ENCODE measurements at regions not wholly inside any gene's neighbourhood (a gene's known extent, or its start where the extent isn't known, plus 50 kb on each side); places are given as distances from the start of the nearest gene placed in this dataset.

GRCh38 chr5:73256012-73256411, 83.0 kb downstream of the TMEM174 start:
- no peak for DNase-seq (ENCODE audit: extremely low spot score, unreplicated experiment)
- Mint-ChIP-seq H3K9me3 (peaks cover 11% of the 10 kb centered on the region), H3K36me3 (no peaks in the 10 kb centered on the region), H3K4me3 (no peak overlapping the region), H3K27ac (no peak overlapping the region), H3K27me3 (peaks cover 36% of the 10 kb centered on the region), H3K4me1 (ENCODE audit: unreplicated experiment) (peaks cover 7% of the 10 kb centered on the region)
- TF ChIP-seq CTCF (conservative IDR thresholded peaks at IDR 0.05) = no peak

GRCh38 chr5:73254642-73255041, 81.6 kb downstream of the TMEM174 start:
- DNase-seq (ENCODE audit: extremely low spot score, unreplicated experiment) = no peak
- Mint-ChIP-seq H3K9me3 (peaks cover 11% of the 10 kb centered on the region), H3K4me1 (ENCODE audit: unreplicated experiment) (peaks cover 7% of the 10 kb centered on the region), H3K27ac (no peak overlapping the region), H3K36me3 (no peaks in the 10 kb centered on the region), H3K4me3 (no peak overlapping the region), H3K27me3 (peaks cover 48% of the 10 kb centered on the region)
- TF ChIP-seq CTCF (conservative IDR thresholded peaks at IDR 0.05) = no peak

GRCh38 chr5:73253047-73253660, 80.2 kb downstream of the TMEM174 start:
- H3K27me3 Mint-ChIP-seq = peaks cover 45% of the 10 kb centered on the region
- TF ChIP-seq CTCF (conservative IDR thresholded peaks at IDR 0.05) = no peak

DNA sequence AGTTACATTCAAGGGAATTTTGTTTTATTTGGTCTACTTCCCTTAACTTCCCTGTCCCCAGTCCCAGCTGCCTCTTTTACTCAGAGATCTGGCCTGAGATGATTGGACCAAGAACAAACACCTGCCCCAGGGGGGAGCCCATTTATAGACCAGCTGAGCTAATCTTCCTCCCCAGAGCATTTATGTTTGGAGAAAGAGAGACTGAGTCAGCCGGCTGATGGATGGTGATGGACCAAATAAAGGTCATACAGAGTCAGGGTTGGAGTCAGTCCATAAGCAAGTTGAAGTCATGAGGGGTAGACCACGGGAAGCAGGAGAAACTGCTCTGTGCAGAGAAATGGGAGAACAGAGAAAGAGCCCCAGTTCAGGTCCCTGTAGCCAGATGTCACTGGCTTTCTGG, 77.7 kb downstream of the TMEM174 start:
- TF ChIP-seq CTCF (conservative IDR thresholded peaks at IDR 0.05) = no peak
- H3K9me3 Mint-ChIP-seq = peaks cover 4% of the 10 kb centered on the region

More at GRCh38 chr5:73253047-73253660, 80.2 kb downstream of the TMEM174 start:
- H3K9me3 Mint-ChIP-seq = peaks cover 11% of the 10 kb centered on the region
- no peak overlapping the region for H3K27ac Mint-ChIP-seq
- H3K36me3 Mint-ChIP-seq = no peaks in the 10 kb centered on the region
- DNase-seq (ENCODE audit: extremely low spot score, unreplicated experiment) = no peak
- peaks cover 7% of the 10 kb centered on the region for H3K4me1 Mint-ChIP-seq (ENCODE audit: unreplicated experiment)
- H3K4me3 Mint-ChIP-seq = no peak overlapping the region

DNA sequence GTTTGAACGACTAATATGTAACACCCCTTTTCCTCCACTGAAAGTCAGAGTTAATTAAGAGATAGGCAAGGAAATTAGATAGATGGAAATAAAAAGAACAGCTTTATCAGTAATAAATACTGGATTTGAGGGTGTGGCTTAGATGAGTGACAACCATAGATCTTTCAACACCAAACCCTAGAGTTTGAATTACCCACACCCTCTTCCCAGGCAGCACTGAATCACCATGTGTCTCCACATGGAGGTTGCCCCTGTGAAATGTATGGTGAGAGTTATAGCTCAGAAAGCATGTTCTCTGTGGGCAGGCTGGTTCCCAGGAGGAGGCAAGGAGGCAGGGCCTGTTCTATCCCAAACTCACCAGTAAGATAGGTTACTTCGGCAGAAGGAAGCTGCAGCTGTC, 69.7 kb downstream of the TMEM174 start:
- H3K4me1 Mint-ChIP-seq (ENCODE audit: unreplicated experiment) = no peaks in the 10 kb centered on the region
- H3K4me3 Mint-ChIP-seq = no peak overlapping the region
- no peaks in the 10 kb centered on the region for H3K36me3 Mint-ChIP-seq
- TF ChIP-seq CTCF (conservative IDR thresholded peaks at IDR 0.05) = no peak
- peaks cover 37% of the 10 kb centered on the region for H3K27me3 Mint-ChIP-seq
- no peak for DNase-seq (ENCODE audit: extremely low spot score, unreplicated experiment)
- H3K9me3 Mint-ChIP-seq = no peaks in the 10 kb centered on the region
- H3K27ac Mint-ChIP-seq = no peak overlapping the region

More for the DNA sequence above, 77.7 kb downstream of the TMEM174 start:
- peaks cover 57% of the 10 kb centered on the region for H3K27me3 Mint-ChIP-seq
- H3K27ac Mint-ChIP-seq = no peak overlapping the region
- H3K36me3 Mint-ChIP-seq = no peaks in the 10 kb centered on the region
- H3K4me1 Mint-ChIP-seq (ENCODE audit: unreplicated experiment) = peaks cover 7% of the 10 kb centered on the region
- DNase-seq (ENCODE audit: extremely low spot score, unreplicated experiment) = no peak
- H3K4me3 Mint-ChIP-seq = no peak overlapping the region
